ENCODE measurements at regions not wholly inside any gene's neighbourhood (a gene's known extent, or its start where the extent isn't known, plus 50 kb on each side); places are given as distances from the start of the nearest gene placed in this dataset.

DNA sequence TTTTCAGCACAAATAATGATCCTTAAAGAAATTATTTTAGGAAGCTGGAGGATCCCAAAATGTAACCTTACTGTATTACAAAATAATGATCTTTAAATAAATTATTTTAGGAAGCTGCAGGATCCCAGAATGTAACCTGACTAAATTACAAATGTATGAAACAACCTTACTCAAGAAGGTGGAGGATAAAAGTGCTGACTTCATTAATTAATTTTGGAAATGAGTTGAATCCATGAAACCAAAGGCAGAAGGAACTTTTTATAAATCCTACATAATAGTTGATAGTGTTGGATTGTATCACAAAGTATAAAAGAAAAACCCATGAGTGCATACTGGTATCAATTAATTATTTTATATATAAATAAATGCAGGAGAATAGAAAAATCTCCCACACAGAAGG is 859.9 kb downstream of the KCNJ2 start:
- TF ChIP-seq EZH2 (IDR thresholded peaks at IDR 0.05) (no peak), FOXP2 (optimal IDR thresholded peaks at IDR 0.05; ENCODE audit: control extremely low read depth, extremely low read length, insufficient read depth) (no peak)
